Loucy (cell line): ENCODE measurements at regions not wholly inside any gene's neighbourhood (a gene's known extent, or its start where the extent isn't known, plus 50 kb on each side); places are given as distances from the start of the nearest gene placed in this dataset.

Experiments used
- CTCF ChIP-seq: fragments of 200-600 bp; sonication (generic); conservative IDR thresholded peaks from 2 replicates; pipeline ENCODE4 v1.5.1; 2014; ENCODE audit warnings: mild to moderate bottlenecking, antibody characterized with exemption, low read length
- EZH2phosphoT487 ChIP-seq: fragments of 200-600 bp; IDR thresholded peaks from 2 replicates; pipeline ENCODE4 v1.6.1; 2018; ENCODE audit warnings: antibody characterized with exemption, mild to moderate bottlenecking, moderate library complexity, borderline replicate concordance

DNA sequence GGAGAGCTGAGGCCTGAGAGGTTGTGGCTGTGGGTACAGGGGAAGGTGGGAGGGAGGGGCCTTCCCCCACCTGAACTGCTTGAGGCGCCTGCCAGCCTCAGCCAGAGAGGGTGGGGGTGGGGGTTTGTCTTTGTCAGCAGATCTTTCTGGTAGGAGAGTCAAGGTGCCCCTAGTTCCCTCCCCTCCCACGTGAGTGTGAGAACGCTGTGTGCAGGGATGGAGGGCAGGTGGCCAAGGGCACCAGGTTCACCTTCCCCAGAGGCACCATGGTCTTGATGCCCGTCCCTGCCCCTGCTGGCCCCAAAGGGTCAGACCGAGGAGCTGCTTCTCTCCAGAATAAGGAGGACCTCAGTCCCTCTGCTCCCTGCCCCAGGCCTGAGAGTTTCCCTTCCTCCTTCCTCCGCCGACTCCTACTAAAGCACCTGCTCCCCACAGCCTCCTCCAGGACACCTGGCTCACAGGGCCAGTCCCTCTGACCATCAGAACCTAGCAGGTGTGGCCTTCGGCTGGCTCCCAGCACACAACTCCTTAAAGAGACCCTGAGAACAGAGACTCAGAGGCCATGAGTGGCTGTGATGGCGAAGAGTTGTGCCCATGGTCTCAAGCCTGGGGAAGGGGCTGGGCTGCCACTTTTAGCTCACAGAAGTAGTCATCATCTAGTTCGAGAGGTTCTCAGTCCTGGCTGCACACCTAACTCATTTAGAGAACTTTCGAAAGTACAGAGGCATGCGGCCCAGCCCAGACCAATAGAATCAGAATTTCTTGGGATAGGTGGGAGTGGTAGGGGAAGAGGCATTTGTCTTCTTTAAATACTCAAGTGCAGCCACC lies 113.2 kb upstream of the LHX1 start:
- TF ChIP-seq CTCF = no peak
- no peak for TF ChIP-seq EZH2phosphoT487
